ENCODE measurements at regions not wholly inside any gene's neighbourhood (a gene's known extent, or its start where the extent isn't known, plus 50 kb on each side); places are given as distances from the start of the nearest gene placed in this dataset.

GRCh38 chr10:131725581-131726069 lies 175.2 kb upstream of the PPP2R2D start:
- no peak for DNase-seq

- no peak for DNase-seq
Measured at GRCh38 chr10:131726076-131726880, 174.5 kb upstream of the PPP2R2D start.

GRCh38 chr10:131726967-131727366 lies 173.8 kb upstream of the PPP2R2D start:
- DNase-seq = no peak

- DNase-seq = no peak
Measured at GRCh38 chr10:131727560-131727959, 173.2 kb upstream of the PPP2R2D start.

GRCh38 chr10:131728286-131729228 lies 172.3 kb upstream of the PPP2R2D start:
- no peak for DNase-seq

- no peak for DNase-seq
Measured at GRCh38 chr10:131729361-131729760, 171.4 kb upstream of the PPP2R2D start.

- no peak for DNase-seq
Measured at GRCh38 chr10:131729938-131730660, 170.7 kb upstream of the PPP2R2D start.

- no peak for DNase-seq
Measured at GRCh38 chr10:131730771-131731497, 169.9 kb upstream of the PPP2R2D start.

- no peak for DNase-seq
Measured at GRCh38 chr10:131731780-131732630, 168.8 kb upstream of the PPP2R2D start.

GRCh38 chr10:131732631-131733127 lies 168.1 kb upstream of the PPP2R2D start:
- no peak for DNase-seq

- DNase-seq = no peak
Measured at GRCh38 chr10:131733596-131733995, 167.2 kb upstream of the PPP2R2D start.

- no peak for DNase-seq
Measured at GRCh38 chr10:131735577-131735976, 165.2 kb upstream of the PPP2R2D start.

GRCh38 chr10:131736321-131736980 lies 164.4 kb upstream of the PPP2R2D start:
- no peak for DNase-seq

- no peak for DNase-seq
Measured at GRCh38 chr10:131737543-131738395, 163.0 kb upstream of the PPP2R2D start.

- no peak for DNase-seq
Measured at GRCh38 chr10:131738396-131738735, 162.4 kb upstream of the PPP2R2D start.

GRCh38 chr10:131739206-131739605 lies 161.6 kb upstream of the PPP2R2D start:
- no peak for DNase-seq

GRCh38 chr10:131742500-131742951 lies 158.3 kb upstream of the PPP2R2D start:
- no peak for DNase-seq

- DNase-seq = no peak
Measured at GRCh38 chr10:131743190-131744151, 157.3 kb upstream of the PPP2R2D start.

Data from stimulated activated CD4-positive, alpha-beta T cell treated with anti-CD3 and anti-CD28 coated beads, Interleukin-12 subunit alpha, Interleukin-12 subunit beta, amount 100 ng/mL, for 4 hours (primary cell).